Sigmoid colon (tissue), 4 donors: ENCODE measurements at regions not wholly inside any gene's neighbourhood (a gene's known extent, or its start where the extent isn't known, plus 50 kb on each side); places are given as distances from the start of the nearest gene placed in this dataset.

Experiments
- EP300 ChIP-seq, 4 donors: sonication (generic); formaldehyde crosslinking; IDR thresholded peaks; one replicate each; pipeline ENCODE4 v1.6.1; 2017; ENCODE audit warnings: antibody characterized with exemption in 4 of 4
- POLR2AphosphoS5 ChIP-seq, 4 donors: sonication (generic); formaldehyde crosslinking; IDR thresholded peaks; one replicate each; pipeline ENCODE4 v1.6.1; 2017; ENCODE audit warnings: antibody characterized with exemption in 4 of 4
- TF ChIP-seq, protein P1 (sequence below), 4 experiments: fragments of 450-650 bp in 3 of 4; fragments of 200-600 bp in 1 of 4; IDR thresholded peaks; one replicate each; pipeline ENCODE4 v1.5.1; 2016 to 2019; ENCODE audit warnings: antibody characterized with exemption in 4 of 4, mild to moderate bottlenecking in 3 of 4, moderate library complexity in 2 of 4

- TF ChIP-seq POLR2AphosphoS5 (IDR thresholded peaks at IDR 0.05), result no peak
- TF ChIP-seq, protein P1, sequence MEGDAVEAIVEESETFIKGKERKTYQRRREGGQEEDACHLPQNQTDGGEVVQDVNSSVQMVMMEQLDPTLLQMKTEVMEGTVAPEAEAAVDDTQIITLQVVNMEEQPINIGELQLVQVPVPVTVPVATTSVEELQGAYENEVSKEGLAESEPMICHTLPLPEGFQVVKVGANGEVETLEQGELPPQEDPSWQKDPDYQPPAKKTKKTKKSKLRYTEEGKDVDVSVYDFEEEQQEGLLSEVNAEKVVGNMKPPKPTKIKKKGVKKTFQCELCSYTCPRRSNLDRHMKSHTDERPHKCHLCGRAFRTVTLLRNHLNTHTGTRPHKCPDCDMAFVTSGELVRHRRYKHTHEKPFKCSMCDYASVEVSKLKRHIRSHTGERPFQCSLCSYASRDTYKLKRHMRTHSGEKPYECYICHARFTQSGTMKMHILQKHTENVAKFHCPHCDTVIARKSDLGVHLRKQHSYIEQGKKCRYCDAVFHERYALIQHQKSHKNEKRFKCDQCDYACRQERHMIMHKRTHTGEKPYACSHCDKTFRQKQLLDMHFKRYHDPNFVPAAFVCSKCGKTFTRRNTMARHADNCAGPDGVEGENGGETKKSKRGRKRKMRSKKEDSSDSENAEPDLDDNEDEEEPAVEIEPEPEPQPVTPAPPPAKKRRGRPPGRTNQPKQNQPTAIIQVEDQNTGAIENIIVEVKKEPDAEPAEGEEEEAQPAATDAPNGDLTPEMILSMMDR (IDR thresholded peaks at IDR 0.05), result no peak
- TF ChIP-seq EP300 (IDR thresholded peaks at IDR 0.05), result no peak
Measured at GRCh38 chr3:27040674-27041073, 328.5 kb downstream of the NEK10 start.
